ENCODE measurements at regions not wholly inside any gene's neighbourhood (a gene's known extent, or its start where the extent isn't known, plus 50 kb on each side); places are given as distances from the start of the nearest gene placed in this dataset.

DNA sequence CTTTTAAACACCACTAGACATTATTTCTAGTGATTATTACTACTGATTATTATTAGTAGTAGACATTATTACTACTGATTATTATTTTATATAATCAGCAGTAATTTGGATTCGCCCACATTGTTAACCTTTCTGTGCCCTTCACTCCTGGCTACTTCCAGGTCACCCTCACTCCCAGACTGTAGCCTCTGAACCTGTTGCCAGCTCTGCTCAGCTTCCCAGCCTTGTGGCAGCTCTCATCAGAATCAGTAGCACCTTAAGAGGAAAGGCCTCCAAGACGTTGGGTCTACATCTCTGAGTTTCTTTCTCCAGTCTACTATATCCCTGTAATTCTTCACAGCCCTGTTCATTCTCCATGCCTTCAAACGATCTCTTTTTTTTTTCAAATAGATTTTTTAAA is 137.0 kb downstream of the KATNIP start:
- DNase-seq = no peak

GRCh38 chr16:27687605-27688004 is 137.7 kb downstream of the KATNIP start:
- no peak for DNase-seq

GRCh38 chr16:27689711-27690110 is 139.8 kb downstream of the KATNIP start:
- no peak for DNase-seq

GRCh38 chr16:27690608-27691007 is 140.7 kb downstream of the KATNIP start:
- DNase-seq = no peak

DNA sequence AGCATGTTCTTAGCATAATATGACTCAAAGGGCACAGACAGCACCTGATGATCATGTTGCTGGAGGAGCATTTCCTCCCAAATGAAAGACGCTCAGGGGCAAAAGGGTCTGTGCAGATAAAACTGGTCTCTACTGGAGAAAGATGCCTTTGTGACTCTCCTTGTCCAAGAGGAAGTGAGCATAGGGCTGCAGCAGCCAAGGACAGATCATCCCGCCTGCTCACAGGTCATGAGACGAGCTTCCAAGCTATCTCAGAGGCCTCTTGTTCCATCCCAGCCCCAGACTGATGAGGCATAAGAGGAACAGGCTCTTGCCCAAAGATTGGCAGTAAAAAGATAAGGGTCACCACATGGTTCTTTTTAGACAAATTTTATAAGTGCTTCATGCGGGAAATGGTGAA is 141.8 kb downstream of the KATNIP start:
- no peak for DNase-seq

- no peak for DNase-seq
Observed at GRCh38 chr16:27692576-27692975, 142.6 kb downstream of the KATNIP start.

DNA sequence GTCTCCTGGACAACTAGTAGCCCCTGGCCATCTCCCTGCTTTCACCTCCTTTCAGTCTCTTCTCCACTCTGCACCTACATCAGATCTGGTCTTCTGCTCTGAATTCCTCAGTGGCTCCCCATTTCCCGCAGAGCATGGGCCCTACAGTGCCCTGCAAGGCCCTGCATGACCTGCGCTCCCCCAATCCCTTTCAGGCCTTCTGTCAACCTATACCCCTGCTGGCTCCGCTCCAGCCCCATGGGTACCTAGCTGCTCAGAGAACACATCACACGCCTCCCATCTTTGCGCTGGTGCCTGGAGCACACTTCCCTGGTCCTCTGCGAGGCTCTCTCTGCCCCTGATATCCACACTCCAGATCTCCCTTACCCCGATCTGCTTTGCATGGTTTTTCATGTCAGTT is 145.2 kb downstream of the KATNIP start:
- no peak for DNase-seq

GRCh38 chr16:27698266-27698665 is 148.3 kb downstream of the KATNIP start:
- no peak for DNase-seq

DNA sequence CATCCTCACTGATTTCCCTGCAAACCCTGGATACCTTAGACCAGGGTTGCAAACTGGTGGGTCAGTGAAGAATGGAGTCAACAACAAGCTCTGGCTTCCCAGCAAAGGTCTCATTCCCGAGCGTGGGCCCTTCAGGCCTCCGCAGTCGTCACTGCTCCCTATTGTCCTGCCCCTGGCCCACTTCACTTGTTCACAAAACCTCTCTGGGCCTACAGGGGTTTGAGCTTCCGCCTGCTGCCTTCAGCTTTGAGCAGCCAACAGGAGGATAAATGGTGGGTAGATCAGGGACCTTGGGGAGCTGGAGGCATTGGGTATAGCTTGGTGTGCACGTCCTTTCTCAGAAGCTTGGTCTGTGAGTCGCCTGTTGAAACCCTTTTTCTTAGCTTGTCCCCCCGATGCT is 148.8 kb downstream of the KATNIP start:
- no peak for DNase-seq

DNA sequence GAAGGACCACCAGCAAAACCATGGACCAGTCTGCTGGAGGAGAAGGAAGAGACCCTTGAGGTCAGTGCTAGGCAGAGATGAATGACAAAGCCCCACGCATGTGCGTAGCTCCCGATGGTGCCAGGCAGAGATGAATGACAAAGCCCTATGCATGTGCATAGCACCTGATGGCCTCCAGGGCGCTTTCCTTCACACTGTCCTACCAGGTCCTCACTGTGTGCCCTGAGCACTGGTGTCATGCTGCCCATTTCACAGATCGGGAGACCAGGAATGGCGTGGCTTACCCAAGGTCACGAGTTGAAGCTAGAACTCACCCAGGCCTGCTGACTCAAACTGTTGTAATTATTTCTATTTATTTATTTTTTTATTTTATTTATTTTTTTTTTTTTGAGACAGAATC is 149.6 kb downstream of the KATNIP start:
- DNase-seq = no peak

DNA sequence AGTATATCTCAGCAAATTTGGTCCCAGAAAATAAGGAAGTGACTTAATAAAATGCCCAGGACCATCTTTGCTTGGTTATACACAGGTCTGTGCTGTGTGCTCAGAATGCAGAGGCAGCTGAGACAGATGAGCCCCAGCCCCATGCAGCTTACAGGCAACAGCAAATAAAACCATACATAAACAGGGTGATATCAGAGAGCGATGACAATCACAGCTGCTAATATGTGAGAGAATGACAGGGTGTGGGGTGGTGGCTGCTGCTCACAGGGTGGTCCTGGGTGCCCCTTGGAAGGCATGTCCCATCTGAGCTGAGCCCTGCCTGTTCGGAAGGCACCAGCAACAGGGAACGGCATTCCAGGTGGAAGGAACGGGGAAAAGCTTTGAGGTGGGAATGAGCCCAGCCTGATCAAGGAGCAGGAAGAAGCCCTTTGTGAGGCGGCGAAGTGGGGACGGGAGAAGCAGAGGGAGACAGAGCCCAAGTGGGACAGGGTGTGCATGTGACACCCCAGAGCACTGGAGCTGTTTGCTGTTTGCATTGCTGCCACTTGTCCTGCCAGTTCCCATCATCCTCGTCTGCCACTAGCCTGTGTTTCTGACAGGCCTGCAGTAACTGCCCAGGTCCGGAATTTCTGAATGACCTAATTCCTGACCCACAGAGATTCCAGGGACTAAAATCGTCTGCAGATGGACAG is 150.5 kb downstream of the KATNIP start:
- DNase-seq = no peak

- no peak for DNase-seq
Observed at GRCh38 chr16:27701381-27701780, 151.4 kb downstream of the KATNIP start.

- DNase-seq = no peak
Observed at GRCh38 chr16:27703121-27703520, 153.2 kb downstream of the KATNIP start.

DNA sequence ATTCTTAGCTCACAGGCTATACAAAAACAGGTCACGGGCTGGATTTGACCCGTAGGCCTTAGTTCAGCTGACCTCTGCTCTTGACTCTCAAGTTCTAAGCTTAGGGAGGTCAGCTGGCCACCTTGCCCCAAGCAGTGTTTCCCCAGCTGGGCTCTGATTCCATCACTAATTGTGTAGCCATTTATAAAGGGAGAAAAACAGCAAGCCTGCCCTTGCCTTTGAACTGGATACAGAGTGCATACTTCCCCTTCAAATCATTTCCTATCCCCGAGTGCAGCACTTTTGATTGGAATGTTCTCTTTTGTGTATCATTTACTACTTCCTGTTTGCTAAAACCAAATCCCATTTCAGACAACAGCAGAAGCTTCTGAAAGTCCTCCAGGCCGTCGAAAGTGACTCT is 153.6 kb downstream of the KATNIP start:
- DNase-seq = peak; percentile 33

DNA sequence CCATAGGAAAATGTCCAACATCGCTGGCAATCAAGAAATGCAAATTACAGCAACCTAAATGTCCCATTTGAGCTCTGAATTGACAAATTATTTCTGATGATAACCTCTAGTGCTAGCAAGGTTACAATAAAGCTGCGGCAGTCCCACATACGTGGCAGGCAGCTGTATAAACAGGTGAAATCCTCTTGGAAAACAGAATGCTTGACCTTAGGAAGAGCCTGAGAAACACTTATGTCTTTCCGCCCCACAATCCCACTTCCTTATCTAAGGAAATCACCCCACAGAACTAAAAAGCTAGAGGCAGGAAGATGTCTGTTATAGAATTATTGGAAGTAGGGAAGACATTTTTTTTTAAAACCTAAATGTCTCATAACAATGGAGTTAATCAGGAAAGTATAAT is 154.3 kb downstream of the KATNIP start:
- peak; percentile 23 for DNase-seq

- DNase-seq = no peak
Observed at GRCh38 chr16:27706156-27706865, 156.4 kb downstream of the KATNIP start.

DNA sequence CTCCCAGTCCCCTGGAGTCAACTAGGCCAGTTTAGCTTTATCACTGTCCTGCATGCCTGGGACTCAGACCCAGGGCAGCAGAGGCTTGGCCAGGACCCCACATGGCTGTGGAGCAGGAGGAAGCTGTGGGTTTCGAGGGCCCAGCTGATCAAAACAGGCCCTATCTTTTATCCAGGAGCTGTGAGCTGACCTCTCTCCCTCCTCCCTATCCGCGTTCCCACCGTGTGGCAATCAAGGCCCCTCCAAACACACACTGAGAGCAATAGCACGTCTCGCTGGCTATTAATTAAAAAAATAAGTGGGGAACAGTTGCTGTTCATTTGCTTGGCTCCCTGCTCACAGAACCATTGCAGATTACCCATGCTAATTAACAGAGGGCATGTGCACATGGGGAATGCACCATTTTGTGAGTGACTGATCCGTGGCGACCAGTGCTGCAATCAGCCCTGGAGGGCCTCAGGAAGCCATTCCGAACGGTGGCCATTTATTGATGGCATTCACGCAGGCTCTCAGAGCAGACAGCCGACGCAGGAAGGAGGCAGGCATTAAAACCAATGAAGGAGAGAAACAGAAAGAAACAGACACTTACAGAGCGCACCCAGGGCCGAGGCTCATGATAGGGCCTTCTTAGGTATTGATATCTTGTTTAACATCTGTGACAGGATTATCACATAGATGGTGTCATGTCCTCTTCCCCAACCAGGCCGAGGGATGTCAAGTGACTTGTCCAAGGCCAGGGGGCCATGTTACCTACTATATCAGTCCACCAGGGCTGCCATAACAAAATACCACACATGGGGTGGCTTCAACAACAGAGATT is 157.1 kb downstream of the KATNIP start:
- DNase-seq = no peak

DNA sequence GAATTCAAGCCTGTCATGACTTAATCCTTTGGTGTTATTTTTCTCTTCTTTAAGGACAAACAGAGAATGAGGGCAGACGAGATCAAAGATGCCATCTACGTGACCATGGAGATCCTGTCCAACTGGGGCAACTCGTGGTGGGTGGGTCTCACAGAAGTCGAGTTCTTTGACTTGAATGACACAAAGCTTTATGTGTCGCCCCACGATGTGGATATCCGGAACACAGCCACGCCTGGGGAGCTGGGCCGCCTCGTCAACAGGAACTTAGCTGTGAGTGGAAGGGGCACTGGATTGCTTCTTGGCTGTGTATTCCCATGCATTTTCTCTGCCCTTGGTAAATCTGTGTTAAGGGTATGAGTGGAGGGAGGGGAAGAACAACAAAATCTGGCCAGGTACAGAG is 158.7 kb downstream of the KATNIP start:
- DNase-seq = no peak

DNA sequence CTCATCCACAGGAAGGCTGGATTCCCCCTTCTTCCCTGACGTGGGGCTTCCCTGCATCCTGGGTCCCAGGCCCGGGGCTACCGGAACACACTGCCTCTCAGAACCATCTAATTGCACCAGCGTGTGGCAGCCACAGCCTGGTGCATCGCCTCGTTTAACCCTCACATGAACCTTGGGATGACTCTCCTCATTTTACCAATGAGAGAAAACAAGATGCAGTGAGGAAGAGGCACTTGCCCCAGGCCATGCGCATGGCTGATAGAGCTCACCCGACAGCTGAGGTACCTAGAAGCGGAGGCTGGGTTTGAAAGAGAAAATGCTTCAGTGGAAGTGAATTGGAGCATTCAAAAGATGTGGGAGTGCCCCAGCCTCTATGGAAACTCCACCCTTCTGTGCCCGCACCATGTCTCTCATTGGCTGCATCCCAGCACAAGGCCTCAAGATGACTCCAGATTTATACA is 162.3 kb downstream of the KATNIP start:
- no peak for DNase-seq

GRCh38 chr16:27717726-27718125 is 167.8 kb downstream of the KATNIP start:
- no peak for DNase-seq

DNA sequence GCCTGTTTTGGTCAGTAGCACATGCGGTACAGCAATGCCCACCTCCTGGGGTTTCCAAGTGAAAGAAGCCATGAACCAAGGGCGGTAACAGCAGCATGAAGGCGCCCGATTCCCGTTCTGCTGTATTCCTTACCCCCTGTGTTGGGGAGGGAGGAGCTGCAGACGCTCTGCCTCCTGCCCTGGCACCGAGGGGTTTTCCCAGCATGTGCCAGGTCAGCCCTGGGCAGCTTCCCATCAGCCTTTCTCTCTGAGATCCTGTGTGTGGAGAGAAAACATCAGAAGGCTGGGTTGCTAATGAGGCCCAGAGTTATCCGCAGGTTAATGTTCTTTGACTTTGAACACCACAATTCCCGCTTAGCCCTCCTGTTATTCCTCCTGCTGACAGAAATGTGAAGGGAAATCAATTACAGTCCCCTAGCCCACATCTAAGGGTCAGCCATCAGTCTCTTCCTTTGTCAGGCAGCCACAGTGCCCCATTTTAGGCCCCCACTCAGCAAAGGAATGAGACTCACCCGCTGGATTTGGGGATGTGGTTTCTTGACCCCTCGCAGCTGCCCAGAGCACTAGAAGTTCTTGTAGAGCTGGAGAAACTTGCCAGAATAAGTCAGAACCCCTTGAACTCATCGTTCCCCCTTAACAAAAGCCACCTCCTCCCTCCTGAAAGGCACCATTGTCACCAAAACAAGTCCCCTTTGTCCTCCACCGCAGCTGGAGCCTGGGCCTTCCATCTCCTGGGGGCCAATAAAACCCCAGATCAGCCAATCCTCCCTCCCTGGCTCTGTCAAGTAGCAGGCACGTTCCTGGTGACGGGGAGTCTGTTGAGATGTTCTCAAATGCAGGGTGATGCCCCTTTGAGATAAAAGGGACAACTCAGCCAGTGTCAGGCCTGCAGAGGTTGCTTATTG is 168.5 kb downstream of the KATNIP start:
- DNase-seq = no peak

DNA sequence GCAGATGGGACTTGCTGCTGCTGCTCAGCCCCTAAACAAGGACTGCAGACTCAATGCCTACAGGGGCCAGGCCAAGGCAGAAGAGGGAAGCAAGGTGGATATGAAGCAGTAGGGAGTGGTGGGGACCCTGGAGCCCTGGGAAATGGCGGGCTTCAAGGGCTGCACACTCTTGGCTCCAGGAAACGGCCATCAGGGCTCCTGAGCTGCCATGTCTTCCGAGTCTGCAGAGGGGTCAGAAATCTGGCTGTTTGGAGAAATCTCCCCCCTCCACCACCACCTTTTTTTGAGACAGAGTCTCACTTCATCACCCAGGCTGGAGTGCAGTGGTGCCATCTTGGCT is 169.1 kb downstream of the KATNIP start:
- no peak for DNase-seq
